ENCODE measurements at regions not wholly inside any gene's neighbourhood (a gene's known extent, or its start where the extent isn't known, plus 50 kb on each side); places are given as distances from the start of the nearest gene placed in this dataset.

DNA sequence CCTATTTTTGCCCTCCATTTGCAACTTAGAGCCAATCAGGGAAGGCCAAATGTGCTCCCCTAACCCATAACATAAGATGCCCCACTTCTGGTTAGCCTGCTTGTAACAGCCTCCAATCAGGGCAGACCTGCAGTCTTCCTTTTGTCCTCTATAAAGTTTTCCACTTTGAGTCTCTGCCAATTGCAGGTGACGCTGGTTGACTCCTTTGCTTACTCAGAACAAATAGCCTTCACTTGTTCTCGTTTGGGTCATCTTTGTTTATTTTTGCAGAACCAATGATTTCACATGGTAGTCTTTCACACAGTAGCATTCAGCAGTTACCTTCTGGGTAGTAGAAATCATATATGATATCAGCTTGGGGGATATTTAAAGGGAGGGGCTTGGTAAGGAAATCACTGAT, 225.6 kb downstream of the MINAR1 start:
- TF ChIP-seq, protein P1, sequence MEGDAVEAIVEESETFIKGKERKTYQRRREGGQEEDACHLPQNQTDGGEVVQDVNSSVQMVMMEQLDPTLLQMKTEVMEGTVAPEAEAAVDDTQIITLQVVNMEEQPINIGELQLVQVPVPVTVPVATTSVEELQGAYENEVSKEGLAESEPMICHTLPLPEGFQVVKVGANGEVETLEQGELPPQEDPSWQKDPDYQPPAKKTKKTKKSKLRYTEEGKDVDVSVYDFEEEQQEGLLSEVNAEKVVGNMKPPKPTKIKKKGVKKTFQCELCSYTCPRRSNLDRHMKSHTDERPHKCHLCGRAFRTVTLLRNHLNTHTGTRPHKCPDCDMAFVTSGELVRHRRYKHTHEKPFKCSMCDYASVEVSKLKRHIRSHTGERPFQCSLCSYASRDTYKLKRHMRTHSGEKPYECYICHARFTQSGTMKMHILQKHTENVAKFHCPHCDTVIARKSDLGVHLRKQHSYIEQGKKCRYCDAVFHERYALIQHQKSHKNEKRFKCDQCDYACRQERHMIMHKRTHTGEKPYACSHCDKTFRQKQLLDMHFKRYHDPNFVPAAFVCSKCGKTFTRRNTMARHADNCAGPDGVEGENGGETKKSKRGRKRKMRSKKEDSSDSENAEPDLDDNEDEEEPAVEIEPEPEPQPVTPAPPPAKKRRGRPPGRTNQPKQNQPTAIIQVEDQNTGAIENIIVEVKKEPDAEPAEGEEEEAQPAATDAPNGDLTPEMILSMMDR (IDR thresholded peaks at IDR 0.05; ENCODE audit: unreplicated experiment in 3 of 3), result no peak
- Mint-ChIP-seq H3K27me3 (ENCODE audit: low read depth) (peaks cover 9% of the 10 kb centered on the region), H3K36me3 (ENCODE audit: low read depth) (no peaks in the 10 kb centered on the region)

DNA sequence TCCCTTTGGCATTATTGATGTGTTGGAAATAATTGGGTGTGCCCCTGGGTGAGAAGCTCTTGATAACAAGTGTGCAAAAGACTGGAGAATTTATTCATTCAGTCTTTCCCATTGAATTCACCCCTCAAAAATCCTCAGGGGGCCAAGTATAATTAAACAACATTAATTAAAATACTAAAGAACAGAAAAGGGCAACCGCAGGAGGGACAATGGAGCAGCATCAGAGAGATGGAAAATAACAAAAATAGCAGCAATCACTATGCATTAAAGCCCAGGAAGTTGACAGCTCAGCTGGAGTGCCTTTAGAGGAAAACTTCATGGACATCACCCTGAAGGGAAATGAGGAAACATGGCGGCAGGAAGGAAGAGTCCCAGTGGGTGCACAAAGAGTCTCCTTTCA, 227.6 kb downstream of the MINAR1 start:
- no peak overlapping the region for H3K4me3 Mint-ChIP-seq

More for the DNA sequence above, 225.6 kb downstream of the MINAR1 start:
- H3K27ac Mint-ChIP-seq, result no peak overlapping the region
- H3K4me1 Mint-ChIP-seq, result no peaks in the 10 kb centered on the region
- H3K9me3 Mint-ChIP-seq, result no peaks in the 10 kb centered on the region
- H3K4me3 Mint-ChIP-seq, result no peak overlapping the region

DNA sequence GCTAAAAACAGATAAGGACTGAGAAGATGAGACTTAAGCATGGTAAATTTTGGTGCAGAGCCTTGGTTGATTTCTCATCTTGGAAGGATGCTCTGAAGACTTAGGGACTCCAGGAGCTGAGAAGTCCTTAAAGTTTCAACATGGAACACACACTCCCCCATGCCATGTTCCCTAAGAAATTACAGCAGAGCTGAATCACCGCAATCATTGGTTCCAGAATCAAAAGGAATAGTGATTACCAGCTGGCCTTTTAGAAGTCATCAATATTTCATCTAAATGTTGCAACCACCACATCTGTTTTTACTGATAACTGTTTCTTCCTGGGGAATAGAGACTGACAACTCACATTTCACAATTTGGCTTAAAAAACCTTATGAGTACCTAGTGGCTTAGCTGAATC, 229.3 kb downstream of the MINAR1 start:
- Mint-ChIP-seq H3K27me3 (ENCODE audit: low read depth) (peaks cover 9% of the 10 kb centered on the region), H3K4me1 (no peaks in the 10 kb centered on the region), H3K27ac (no peak overlapping the region), H3K36me3 (ENCODE audit: low read depth) (no peaks in the 10 kb centered on the region), H3K4me3 (no peak overlapping the region), H3K9me3 (no peaks in the 10 kb centered on the region)
- TF ChIP-seq, protein P1 (IDR thresholded peaks at IDR 0.05; ENCODE audit: unreplicated experiment in 3 of 3), result no peak

More for the DNA sequence above, 227.6 kb downstream of the MINAR1 start:
- Mint-ChIP-seq H3K27ac (no peak overlapping the region), H3K36me3 (ENCODE audit: low read depth) (no peaks in the 10 kb centered on the region), H3K27me3 (ENCODE audit: low read depth) (peaks cover 9% of the 10 kb centered on the region), H3K4me1 (no peaks in the 10 kb centered on the region), H3K9me3 (no peaks in the 10 kb centered on the region)
- TF ChIP-seq, protein P1 (IDR thresholded peaks at IDR 0.05; ENCODE audit: unreplicated experiment in 3 of 3), result no peak

DNA sequence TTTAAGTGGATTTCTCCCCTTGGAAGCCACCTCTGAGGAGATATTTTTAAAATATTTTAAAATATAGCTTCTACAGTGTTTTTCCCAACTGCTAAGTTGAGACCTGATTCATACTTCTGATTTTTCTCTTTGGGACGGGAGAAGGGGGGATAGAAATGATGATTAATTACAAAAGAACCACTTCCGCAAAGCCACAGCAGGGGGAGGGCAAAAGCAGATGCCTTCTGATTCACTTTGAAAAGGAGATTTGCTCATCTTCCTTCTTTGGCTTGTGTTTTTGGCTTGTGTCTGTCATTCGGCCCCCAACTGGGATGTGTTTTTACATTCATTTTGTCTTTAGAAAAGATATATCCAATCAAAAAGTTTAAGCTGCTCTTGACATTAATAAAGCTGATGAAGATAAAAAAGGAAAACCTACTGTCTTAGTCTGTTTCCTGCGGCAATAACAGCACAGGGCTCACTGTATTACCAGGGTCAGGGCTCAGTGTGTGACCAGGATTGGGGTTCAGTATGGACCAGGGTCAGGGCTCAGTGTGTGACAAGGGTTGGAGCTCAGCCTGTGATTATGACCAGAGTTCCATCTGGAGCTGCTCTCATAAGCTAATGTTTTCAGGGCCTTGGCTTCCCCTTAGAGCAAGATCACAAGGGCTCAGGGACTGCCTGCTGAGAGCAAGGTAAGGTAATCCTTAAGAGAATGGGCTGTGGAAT, 223.2 kb downstream of the MTHFS start:
- peaks cover 9% of the 10 kb centered on the region for H3K4me1 Mint-ChIP-seq
- H3K4me3 Mint-ChIP-seq, result no peak overlapping the region
- H3K9me3 Mint-ChIP-seq, result peaks cover 3% of the 10 kb centered on the region
- H3K27ac Mint-ChIP-seq, result no peak overlapping the region
- TF ChIP-seq, protein P1 (IDR thresholded peaks at IDR 0.05; ENCODE audit: unreplicated experiment in 3 of 3), result no peak
- H3K36me3 Mint-ChIP-seq (ENCODE audit: low read depth), result no peaks in the 10 kb centered on the region
- H3K27me3 Mint-ChIP-seq (ENCODE audit: low read depth), result peaks cover 9% of the 10 kb centered on the region

DNA sequence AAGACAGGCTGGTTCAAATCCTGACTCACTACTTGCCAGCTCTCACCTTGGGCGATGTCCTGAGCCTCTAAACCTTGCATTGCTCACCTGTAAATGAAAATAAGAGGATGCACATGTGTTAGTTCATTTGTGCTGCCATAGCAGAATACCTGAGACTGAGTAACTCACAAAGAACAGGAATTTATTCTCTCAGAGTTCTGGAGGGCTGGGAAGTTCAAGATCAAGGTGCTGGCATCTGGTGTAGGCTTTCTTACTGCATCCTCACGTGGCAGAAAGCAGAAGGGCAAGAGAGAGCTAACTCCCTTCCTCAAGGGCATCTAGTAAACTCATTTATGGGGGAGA, 222.7 kb downstream of the MTHFS start:
- H3K9me3 Mint-ChIP-seq, result peaks cover 3% of the 10 kb centered on the region
- no peaks in the 10 kb centered on the region for H3K36me3 Mint-ChIP-seq (ENCODE audit: low read depth)
- TF ChIP-seq, protein P1 (IDR thresholded peaks at IDR 0.05; ENCODE audit: unreplicated experiment in 3 of 3), result no peak
- peaks cover 9% of the 10 kb centered on the region for H3K4me1 Mint-ChIP-seq
- H3K27me3 Mint-ChIP-seq (ENCODE audit: low read depth), result peaks cover 9% of the 10 kb centered on the region
- H3K27ac Mint-ChIP-seq, result no peak overlapping the region
- no peak overlapping the region for H3K4me3 Mint-ChIP-seq

DNA sequence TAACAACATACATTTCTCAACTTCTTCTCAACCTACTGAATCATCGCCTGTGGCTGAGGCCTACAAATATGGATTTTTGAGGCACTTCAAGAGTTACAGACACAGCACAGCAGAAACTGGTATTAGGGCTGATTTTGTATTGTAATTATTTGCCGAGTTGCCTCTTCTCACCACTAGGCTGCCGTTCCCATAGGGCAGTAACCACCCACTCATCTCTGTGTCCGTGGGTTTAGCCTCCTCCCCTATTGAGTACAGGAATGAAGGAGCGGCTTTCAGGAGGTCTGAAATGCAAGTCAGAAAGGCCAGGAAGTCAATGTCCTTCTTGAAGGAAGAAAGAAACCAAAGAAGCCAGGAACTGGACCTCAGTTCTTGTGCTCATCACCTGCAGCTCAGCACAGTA, 220.8 kb downstream of the MTHFS start:
- peaks cover 21% of the 10 kb centered on the region for H3K4me1 Mint-ChIP-seq
- H3K9me3 Mint-ChIP-seq, result no peaks in the 10 kb centered on the region
- H3K36me3 Mint-ChIP-seq (ENCODE audit: low read depth), result no peaks in the 10 kb centered on the region
- no peak overlapping the region for H3K27ac Mint-ChIP-seq
- TF ChIP-seq, protein P1 (IDR thresholded peaks at IDR 0.05; ENCODE audit: unreplicated experiment in 3 of 3), result no peak
- no peak overlapping the region for H3K4me3 Mint-ChIP-seq
- H3K27me3 Mint-ChIP-seq (ENCODE audit: low read depth), result peaks cover 14% of the 10 kb centered on the region
